ENCODE measurements at regions not wholly inside any gene's neighbourhood (a gene's known extent, or its start where the extent isn't known, plus 50 kb on each side); places are given as distances from the start of the nearest gene placed in this dataset.
A peak's percentile ranks its signal among the peaks of the same experiment; 100 is the strongest.

DNA sequence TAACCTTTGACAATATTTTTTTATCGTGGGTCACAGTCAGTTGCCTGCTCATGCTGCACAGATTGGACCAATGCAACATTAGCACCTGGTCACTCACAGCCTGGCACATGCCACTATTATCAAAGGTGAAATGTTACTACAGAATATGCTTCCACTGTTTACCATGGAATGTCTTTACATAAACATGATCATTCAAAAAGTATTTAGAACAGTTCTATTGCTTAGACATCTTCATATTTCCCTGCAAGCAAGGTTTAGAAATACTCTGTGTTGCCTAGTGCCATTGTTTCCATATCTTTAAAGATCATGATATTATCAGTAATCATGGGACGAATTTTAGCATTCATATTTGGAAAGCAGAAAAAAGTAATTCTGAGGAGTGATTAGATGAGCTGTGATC is 179.9 kb upstream of the CHRM2 start:
- Mint-ChIP-seq H3K4me1 (no peaks in the 10 kb centered on the region), H3K27ac (no peak overlapping the region), H3K27me3 (no peaks in the 10 kb centered on the region), H3K9me3 (ENCODE audit: insufficient read depth) (no peaks in the 10 kb centered on the region), H3K4me3 (no peak overlapping the region)
- no peaks in the 10 kb centered on the region for H3K9me3 ChIP-seq (ENCODE audit: control extremely low read depth in 1 of 3, control insufficient read depth in 2 of 3, insufficient read depth in 1 of 3, low read length in 2 of 3)
- ATAC-seq (ENCODE audit: low read depth) (no peak), DNase-seq (no peak)
- no peaks in the 10 kb centered on the region for H3K27me3 ChIP-seq (replicated peaks in 1 of 4; ENCODE audit: control extremely low read depth in 1 of 4, control insufficient read depth in 3 of 4, insufficient read depth in 4 of 4, low read length in 3 of 4)
- H3K9ac ChIP-seq (ENCODE audit: low read length): no peak overlapping the region
- no peak overlapping the region for H2AFZ ChIP-seq (ENCODE audit: insufficient read depth, low read depth, low read length, poor library complexity, severe bottlenecking)
- no peak overlapping the region for H3K4me2 ChIP-seq (replicated peaks; ENCODE audit: low read depth, low read length, poor library complexity, severe bottlenecking)
- no peaks in the 10 kb centered on the region for H3K4me1 ChIP-seq (ENCODE audit: control insufficient read depth in 2 of 2, insufficient read depth in 2 of 2, low read length in 2 of 2)
- TF ChIP-seq EZH2 (IDR thresholded peaks at IDR 0.05; ENCODE audit: borderline replicate concordance, insufficient read depth, low read depth, low read length, poor library complexity, severe bottlenecking): no peak
- TF ChIP-seq, protein P1, sequence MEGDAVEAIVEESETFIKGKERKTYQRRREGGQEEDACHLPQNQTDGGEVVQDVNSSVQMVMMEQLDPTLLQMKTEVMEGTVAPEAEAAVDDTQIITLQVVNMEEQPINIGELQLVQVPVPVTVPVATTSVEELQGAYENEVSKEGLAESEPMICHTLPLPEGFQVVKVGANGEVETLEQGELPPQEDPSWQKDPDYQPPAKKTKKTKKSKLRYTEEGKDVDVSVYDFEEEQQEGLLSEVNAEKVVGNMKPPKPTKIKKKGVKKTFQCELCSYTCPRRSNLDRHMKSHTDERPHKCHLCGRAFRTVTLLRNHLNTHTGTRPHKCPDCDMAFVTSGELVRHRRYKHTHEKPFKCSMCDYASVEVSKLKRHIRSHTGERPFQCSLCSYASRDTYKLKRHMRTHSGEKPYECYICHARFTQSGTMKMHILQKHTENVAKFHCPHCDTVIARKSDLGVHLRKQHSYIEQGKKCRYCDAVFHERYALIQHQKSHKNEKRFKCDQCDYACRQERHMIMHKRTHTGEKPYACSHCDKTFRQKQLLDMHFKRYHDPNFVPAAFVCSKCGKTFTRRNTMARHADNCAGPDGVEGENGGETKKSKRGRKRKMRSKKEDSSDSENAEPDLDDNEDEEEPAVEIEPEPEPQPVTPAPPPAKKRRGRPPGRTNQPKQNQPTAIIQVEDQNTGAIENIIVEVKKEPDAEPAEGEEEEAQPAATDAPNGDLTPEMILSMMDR (IDR thresholded peaks at IDR 0.05): no peak
- no peaks in the 10 kb centered on the region for H3K79me2 ChIP-seq (ENCODE audit: control insufficient read depth, insufficient read depth, low read length)
- 100% methylated on average over 1 of the region's 2 CpGs for WGBS (ENCODE audit: insufficient coverage)
- H3K36me3 ChIP-seq (replicated peaks in 1 of 2; ENCODE audit: control extremely low read depth in 1 of 2, control insufficient read depth in 1 of 2, extremely low read depth in 1 of 2, insufficient read depth in 2 of 2, low read length in 1 of 2): no peaks in the 10 kb centered on the region
- no peaks in the 10 kb centered on the region for H4K20me1 ChIP-seq (ENCODE audit: control insufficient read depth, insufficient read depth, low read length, poor library complexity, severe bottlenecking)
- CTCF ChIA-PET: no interaction called here
- H3K27ac ChIP-seq (ENCODE audit: low read length in 2 of 2): no peak overlapping the region
- POLR2A ChIA-PET: no interaction called here
- H3K4me3 ChIP-seq (ENCODE audit: control extremely low read depth in 1 of 5, extremely low read depth in 1 of 5, insufficient read depth in 1 of 5, low read depth in 2 of 5, low read length in 4 of 5): no peak overlapping the region
- intact Hi-C loops (cut with micrococcal nuclease): loop anchor here (10.0 kb wide), 1 partner anchor 884 kb away; no protein-coding TSS in a partner anchor

DNA sequence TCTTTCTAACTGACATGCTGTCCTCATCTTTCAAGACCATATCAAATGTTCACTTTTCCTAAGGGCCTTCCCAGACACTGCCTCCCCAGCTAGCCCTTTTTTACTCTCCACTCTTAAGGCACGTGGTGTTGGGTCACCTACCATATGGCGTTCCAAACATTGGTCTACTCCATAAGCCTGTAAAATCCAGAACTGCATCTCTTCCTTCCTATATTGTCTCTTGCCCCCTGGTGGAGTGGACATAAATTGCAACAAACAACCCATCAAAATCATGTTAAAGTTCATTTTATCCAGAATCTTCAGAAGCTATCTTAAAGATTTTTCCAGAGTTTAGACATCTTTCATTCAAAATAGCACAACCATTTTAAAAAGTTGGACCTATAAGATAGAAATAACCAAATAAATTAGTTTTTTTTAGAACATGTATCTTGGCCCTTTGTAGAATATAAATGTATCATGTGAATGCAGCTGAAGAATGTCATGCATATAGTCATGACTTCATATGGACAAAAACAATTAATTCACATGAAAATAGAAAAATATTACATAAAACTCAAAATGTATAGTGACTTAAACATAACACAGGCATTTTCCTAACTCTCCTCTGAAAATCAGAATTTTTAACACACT is 180.6 kb upstream of the CHRM2 start:
- Histone ChIP-seq H3K36me3 (replicated peaks in 1 of 2; ENCODE audit: control extremely low read depth in 1 of 2, control insufficient read depth in 1 of 2, extremely low read depth in 1 of 2, insufficient read depth in 2 of 2, low read length in 1 of 2) (no peaks in the 10 kb centered on the region), H3K9ac (ENCODE audit: low read length) (no peak overlapping the region), H2AFZ (ENCODE audit: insufficient read depth, low read depth, low read length, poor library complexity, severe bottlenecking) (no peak overlapping the region), H3K27ac (ENCODE audit: low read length in 2 of 2) (no peak overlapping the region), H3K4me2 (replicated peaks; ENCODE audit: low read depth, low read length, poor library complexity, severe bottlenecking) (no peak overlapping the region), H3K9me3 (ENCODE audit: control extremely low read depth in 1 of 3, control insufficient read depth in 2 of 3, insufficient read depth in 1 of 3, low read length in 2 of 3) (no peaks in the 10 kb centered on the region), H3K27me3 (replicated peaks in 1 of 4; ENCODE audit: control extremely low read depth in 1 of 4, control insufficient read depth in 3 of 4, insufficient read depth in 4 of 4, low read length in 3 of 4) (no peaks in the 10 kb centered on the region), H3K79me2 (ENCODE audit: control insufficient read depth, insufficient read depth, low read length) (no peaks in the 10 kb centered on the region), H3K4me3 (ENCODE audit: control extremely low read depth in 1 of 5, extremely low read depth in 1 of 5, insufficient read depth in 1 of 5, low read depth in 2 of 5, low read length in 4 of 5) (no peak overlapping the region), H3K4me1 (ENCODE audit: control insufficient read depth in 2 of 2, insufficient read depth in 2 of 2, low read length in 2 of 2) (no peaks in the 10 kb centered on the region), H4K20me1 (ENCODE audit: control insufficient read depth, insufficient read depth, low read length, poor library complexity, severe bottlenecking) (no peaks in the 10 kb centered on the region)
- intact Hi-C loops (cut with micrococcal nuclease): loop anchor here (10.0 kb wide), 1 partner anchor 883 kb away; no protein-coding TSS in a partner anchor
- ChIA-PET CTCF (no interaction called here), POLR2A (no interaction called here)
- Mint-ChIP-seq H3K9me3 (ENCODE audit: insufficient read depth) (no peaks in the 10 kb centered on the region), H3K27ac (no peak overlapping the region), H3K4me1 (no peaks in the 10 kb centered on the region), H3K27me3 (no peaks in the 10 kb centered on the region), H3K4me3 (no peak overlapping the region)
- WGBS (ENCODE audit: insufficient coverage): 62% methylated on average over 2 of the region's 2 CpGs
- DNase-seq (no peak), ATAC-seq (ENCODE audit: low read depth) (no peak)
- TF ChIP-seq EZH2 (IDR thresholded peaks at IDR 0.05; ENCODE audit: borderline replicate concordance, insufficient read depth, low read depth, low read length, poor library complexity, severe bottlenecking): no peak
- TF ChIP-seq, protein P1 (IDR thresholded peaks at IDR 0.05): peak; percentile 57

Data from B cell (primary cell).